ENCODE measurements at regions not wholly inside any gene's neighbourhood (a gene's known extent, or its start where the extent isn't known, plus 50 kb on each side); places are given as distances from the start of the nearest gene placed in this dataset.

- CTCF ChIA-PET = no interaction called here
- Mint-ChIP-seq H3K9me3 (ENCODE audit: unreplicated experiment) (no peaks in the 10 kb centered on the region), H3K27ac (ENCODE audit: unreplicated experiment) (no peak overlapping the region), H3K36me3 (ENCODE audit: insufficient read depth, unreplicated experiment) (no peaks in the 10 kb centered on the region), H3K4me1 (ENCODE audit: low read depth, unreplicated experiment) (no peaks in the 10 kb centered on the region), H3K27me3 (ENCODE audit: insufficient read depth, unreplicated experiment) (peaks cover 6% of the 10 kb centered on the region), H3K4me3 (ENCODE audit: unreplicated experiment) (no peak overlapping the region)
- Histone ChIP-seq H3K36me3 (ENCODE audit: control insufficient read depth, insufficient read depth, low read length) (no peaks in the 10 kb centered on the region), H3K9me3 (no peaks in the 10 kb centered on the region), H3K4me1 (no peaks in the 10 kb centered on the region), H3K27me3 (replicated peaks; ENCODE audit: control insufficient read depth, insufficient read depth, low read length) (no peaks in the 10 kb centered on the region), H3K4me3 (ENCODE audit: low read depth, low read length) (no peak overlapping the region)
- intact Hi-C loops (cut with micrococcal nuclease; ENCODE audit: unreplicated experiment) = no loop called here
- no TSS peak for BruUV-seq (replicated peaks)
- POLR2A ChIA-PET = no interaction called here
- DNase-seq = no peak
- TF ChIP-seq CTCF (IDR thresholded peaks at IDR 0.05; ENCODE audit: insufficient read depth in 1 of 2, low read depth in 1 of 2, low read length in 1 of 2, severe bottlenecking in 1 of 2, unreplicated experiment in 1 of 2) = no peak
Measured at GRCh38 chr17:54180950-54181349, 358.2 kb downstream of the KIF2B start.

DNA sequence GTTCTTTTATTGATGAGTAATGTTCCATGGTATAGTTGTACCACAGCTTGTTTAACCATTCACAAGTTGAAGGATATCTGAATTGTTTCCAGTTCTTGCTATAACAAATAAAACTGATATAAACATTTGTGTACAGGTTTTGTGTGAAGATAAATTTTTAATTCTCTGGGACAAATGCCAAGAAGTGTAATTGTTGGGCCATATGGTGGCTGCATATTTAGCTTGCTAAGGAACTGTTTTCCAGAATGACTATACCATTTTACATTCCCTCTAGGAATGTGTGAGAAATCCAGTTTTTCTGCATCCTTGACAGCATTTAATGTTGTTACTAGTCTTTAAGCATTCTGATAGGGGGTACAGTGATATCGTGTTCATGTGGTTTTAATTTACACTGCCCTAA, 368.5 kb downstream of the KIF2B start:
- no peak for TF ChIP-seq CTCF (IDR thresholded peaks at IDR 0.05; ENCODE audit: insufficient read depth in 1 of 2, low read depth in 1 of 2, low read length in 1 of 2, severe bottlenecking in 1 of 2, unreplicated experiment in 1 of 2)
- no peaks in the 10 kb centered on the region for H3K9me3 Mint-ChIP-seq (ENCODE audit: unreplicated experiment)
- intact Hi-C loops (cut with micrococcal nuclease; ENCODE audit: unreplicated experiment) = no loop called here
- POLR2A ChIA-PET = no interaction called here
- Histone ChIP-seq H3K9me3 (no peaks in the 10 kb centered on the region), H3K4me1 (no peaks in the 10 kb centered on the region), H3K27me3 (replicated peaks; ENCODE audit: control insufficient read depth, insufficient read depth, low read length) (no peaks in the 10 kb centered on the region), H3K36me3 (ENCODE audit: control insufficient read depth, insufficient read depth, low read length) (no peaks in the 10 kb centered on the region), H3K4me3 (ENCODE audit: low read depth, low read length) (no peak overlapping the region)
- H3K27me3 Mint-ChIP-seq (ENCODE audit: insufficient read depth, unreplicated experiment) = no peaks in the 10 kb centered on the region
- no peaks in the 10 kb centered on the region for H3K4me1 Mint-ChIP-seq (ENCODE audit: low read depth, unreplicated experiment)
- H3K4me3 Mint-ChIP-seq (ENCODE audit: unreplicated experiment) = no peak overlapping the region
- no peaks in the 10 kb centered on the region for H3K36me3 Mint-ChIP-seq (ENCODE audit: insufficient read depth, unreplicated experiment)
- no TSS peak for BruUV-seq (replicated peaks)
- CTCF ChIA-PET = no interaction called here
- no peak for DNase-seq
- H3K27ac Mint-ChIP-seq (ENCODE audit: unreplicated experiment) = no peak overlapping the region

GRCh38 chr17:54194268-54194667, 371.5 kb downstream of the KIF2B start:
- no peak for DNase-seq
- CTCF ChIA-PET = no interaction called here
- TF ChIP-seq CTCF (IDR thresholded peaks at IDR 0.05; ENCODE audit: insufficient read depth in 1 of 2, low read depth in 1 of 2, low read length in 1 of 2, severe bottlenecking in 1 of 2, unreplicated experiment in 1 of 2) = no peak
- intact Hi-C loops (cut with micrococcal nuclease; ENCODE audit: unreplicated experiment) = no loop called here
- Histone ChIP-seq H3K4me1 (no peaks in the 10 kb centered on the region), H3K9me3 (no peaks in the 10 kb centered on the region), H3K27me3 (replicated peaks; ENCODE audit: control insufficient read depth, insufficient read depth, low read length) (no peaks in the 10 kb centered on the region), H3K36me3 (ENCODE audit: control insufficient read depth, insufficient read depth, low read length) (no peaks in the 10 kb centered on the region), H3K4me3 (ENCODE audit: low read depth, low read length) (no peak overlapping the region)
- POLR2A ChIA-PET = no interaction called here
- peaks cover 5% of the 10 kb centered on the region for H3K36me3 Mint-ChIP-seq (ENCODE audit: insufficient read depth, unreplicated experiment)
- no peak overlapping the region for H3K27ac Mint-ChIP-seq (ENCODE audit: unreplicated experiment)
- H3K27me3 Mint-ChIP-seq (ENCODE audit: insufficient read depth, unreplicated experiment) = no peaks in the 10 kb centered on the region
- no peaks in the 10 kb centered on the region for H3K4me1 Mint-ChIP-seq (ENCODE audit: low read depth, unreplicated experiment)
- no peaks in the 10 kb centered on the region for H3K9me3 Mint-ChIP-seq (ENCODE audit: unreplicated experiment)
- BruUV-seq (replicated peaks) = no TSS peak
- no peak overlapping the region for H3K4me3 Mint-ChIP-seq (ENCODE audit: unreplicated experiment)
